GM12891 (cell line): ENCODE measurements at regions not wholly inside any gene's neighbourhood (a gene's known extent, or its start where the extent isn't known, plus 50 kb on each side); places are given as distances from the start of the nearest gene placed in this dataset.

Experiments
- PAX5 ChIP-seq: IDR thresholded peaks from 2 replicates; pipeline ENCODE4 v1.6.1; 2011; ENCODE audit warnings: low read length, moderate library complexity, mild to moderate bottlenecking; ENCODE audit not compliant: insufficient read depth, severe bottlenecking
- POLR2A ChIP-seq: IDR thresholded peaks from 2 replicates; pipeline ENCODE4 v1.6.1; 2011; ENCODE audit warnings: low read depth, low read length, control low read depth
- POLR2AphosphoS5 ChIP-seq: IDR thresholded peaks from 2 replicates; pipeline ENCODE4 v1.6.1; 2011; ENCODE audit warnings: low read depth, low read length, control low read depth
- SPI1 ChIP-seq: IDR thresholded peaks from 2 replicates; pipeline ENCODE4 v1.6.1; 2011; ENCODE audit warnings: low read depth, low read length, control low read depth
- TAF1 ChIP-seq: IDR thresholded peaks from 2 replicates; pipeline ENCODE4 v1.6.1; 2011; ENCODE audit warnings: low read depth, low read length, control low read depth

DNA sequence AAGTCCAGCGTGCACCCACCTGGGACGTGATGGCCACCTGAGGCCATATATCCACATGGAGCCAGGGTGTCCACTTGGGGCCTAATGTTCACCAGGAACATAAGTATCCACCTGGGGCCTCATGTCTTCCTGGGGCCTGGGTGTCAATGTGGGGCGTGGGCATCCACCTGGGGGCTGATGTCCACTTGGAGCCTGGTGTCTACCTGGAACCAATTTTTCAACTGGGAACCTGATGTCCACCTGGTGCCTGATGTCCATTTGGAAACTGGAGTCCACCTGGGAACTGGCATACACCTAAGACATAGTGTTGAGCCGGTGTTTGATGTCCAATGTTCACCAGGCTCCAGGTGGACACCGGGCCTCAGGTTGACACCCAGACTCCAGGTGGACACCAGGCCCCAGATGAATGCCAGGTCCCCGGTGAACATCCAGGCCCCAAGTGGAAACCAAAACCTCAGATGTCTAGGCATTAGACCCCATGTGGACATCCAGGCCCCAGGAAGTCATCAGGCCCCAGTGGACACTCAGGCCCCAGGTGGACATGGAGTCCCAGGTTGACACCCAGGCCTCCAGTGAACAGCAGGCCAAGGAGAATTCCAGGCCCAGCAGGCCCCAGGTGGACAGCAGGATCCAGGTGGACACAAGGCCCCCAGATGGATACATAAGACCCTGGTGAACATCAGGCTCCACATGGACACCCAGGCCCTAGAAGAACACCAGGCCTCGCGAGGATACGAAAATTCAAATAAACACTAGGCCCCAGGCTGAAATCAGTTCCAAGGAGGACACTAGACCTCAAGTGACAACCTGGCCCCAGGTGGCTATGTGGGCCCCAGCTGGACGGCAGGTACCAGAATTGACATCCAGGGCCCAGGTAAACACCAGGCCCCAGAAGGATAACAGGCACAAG is 56.0 kb upstream of the SEPTIN5 start:
- no peak for TF ChIP-seq POLR2A
- TF ChIP-seq SPI1: no peak
- TF ChIP-seq PAX5: no peak
- no peak for TF ChIP-seq TAF1
- no peak for TF ChIP-seq POLR2AphosphoS5
